Tibial artery (tissue), 4 donors: ENCODE measurements at regions not wholly inside any gene's neighbourhood (a gene's known extent, or its start where the extent isn't known, plus 50 kb on each side); places are given as distances from the start of the nearest gene placed in this dataset.

ENCODE experiments used
- DNase-seq, 2 donors: peaks; one replicate each; pipeline ENCODE4 v3.0.0-alpha.2; 2019
- H3K27ac ChIP-seq, 2 donors: fragments of 200-600 bp; sonication (generic) in 1 of 2; 1 replicate in 1 of 2; 2 replicates in 1 of 2; pipeline ENCODE4 v1.5.1; 2018 to 2019; ENCODE audit warnings: mild to moderate bottlenecking in 1 of 2
- H3K27me3 ChIP-seq, 2 donors: fragments of 200-600 bp; sonication (generic) in 1 of 2; one replicate each; pipeline versions ENCODE4 v1.5.1 to v1.6.0; 2016 to 2019
- H3K36me3 ChIP-seq, 3 donors: fragments of 200-600 bp; sonication (generic) in 2 of 3; one replicate each; pipeline ENCODE4 v1.5.1; 2016 to 2019; ENCODE audit warnings: mild to moderate bottlenecking in 2 of 3
- H3K4me1 ChIP-seq, 4 donors: fragments of 200-600 bp; sonication (generic) in 2 of 4; 1 replicate in 3 of 4; 2 replicates in 1 of 4; pipeline ENCODE4 v1.5.1; 2016 to 2019
- H3K4me3 ChIP-seq, 2 donors: fragments of 200-600 bp; sonication (generic) in 1 of 2; 1 replicate in 1 of 2; 2 replicates in 1 of 2; pipeline ENCODE4 v1.5.1; 2018 to 2019; ENCODE audit warnings: mild to moderate bottlenecking in 2 of 2
- H3K9me3 ChIP-seq, 3 donors: fragments of 200-600 bp; sonication (generic) in 1 of 3; one replicate each; pipeline ENCODE4 v1.5.1; 2016 to 2019
- intact Hi-C: fragments of 100-400 bp; cut with DNase I; formaldehyde crosslinking; loops from one replicate; pipeline ENCODE4 v1.15.0; 2023; ENCODE audit warnings: low total_unique reads
- TF ChIP-seq, protein P1 (sequence below), 2 experiments: fragments of 200-600 bp in 1 of 2; fragments of 450-650 bp in 1 of 2; IDR thresholded peaks; one replicate each; pipeline ENCODE4 v1.5.1; 2017 to 2019; ENCODE audit warnings: antibody characterized with exemption in 2 of 2, mild to moderate bottlenecking in 1 of 2, moderate library complexity in 1 of 2

DNA sequence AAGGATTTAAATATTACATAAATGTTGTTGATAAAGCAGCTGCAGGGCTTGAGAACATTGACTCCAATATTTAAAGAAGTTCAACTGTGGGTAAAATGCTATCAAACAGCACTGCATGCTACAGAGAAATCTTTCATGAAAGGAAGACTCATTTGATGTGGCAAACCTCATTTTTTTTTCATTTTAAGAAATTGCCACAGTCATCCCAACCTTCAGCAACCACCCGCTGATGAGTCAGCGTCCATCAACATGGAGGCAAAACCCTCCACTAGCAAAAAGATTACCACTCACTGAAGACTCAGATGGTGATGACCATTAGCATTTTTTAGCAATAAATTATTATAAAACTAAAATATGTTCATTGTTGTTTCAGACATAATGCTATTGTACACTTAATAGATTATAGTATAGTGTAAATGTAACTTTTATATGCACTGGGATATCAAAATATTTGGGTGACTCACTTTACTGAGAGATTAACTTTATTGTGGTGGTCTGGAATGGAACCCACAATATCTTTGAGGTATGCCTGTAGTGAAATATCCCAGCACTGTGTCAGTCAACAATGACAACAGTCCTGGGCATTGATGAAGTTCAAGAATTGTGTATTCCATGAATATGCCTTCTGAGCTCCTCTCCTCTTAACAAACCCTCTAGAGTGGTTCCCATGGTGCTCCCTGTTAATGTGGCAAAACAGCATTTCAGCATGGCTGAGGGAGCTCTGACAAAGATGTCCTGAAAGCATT, 52.4 kb upstream of the SOX21 start:
- intact Hi-C loops = no loop called here
- Histone ChIP-seq H3K4me3 (no peak overlapping the region), H3K36me3 (no peaks in the 10 kb centered on the region), H3K27ac (no peak overlapping the region), H3K9me3 (no peaks in the 10 kb centered on the region), H3K27me3 (peaks cover 0 to 3% of the 10 kb centered on the region in 2 donors), H3K4me1 (no peaks in the 10 kb centered on the region)
- TF ChIP-seq, protein P1, sequence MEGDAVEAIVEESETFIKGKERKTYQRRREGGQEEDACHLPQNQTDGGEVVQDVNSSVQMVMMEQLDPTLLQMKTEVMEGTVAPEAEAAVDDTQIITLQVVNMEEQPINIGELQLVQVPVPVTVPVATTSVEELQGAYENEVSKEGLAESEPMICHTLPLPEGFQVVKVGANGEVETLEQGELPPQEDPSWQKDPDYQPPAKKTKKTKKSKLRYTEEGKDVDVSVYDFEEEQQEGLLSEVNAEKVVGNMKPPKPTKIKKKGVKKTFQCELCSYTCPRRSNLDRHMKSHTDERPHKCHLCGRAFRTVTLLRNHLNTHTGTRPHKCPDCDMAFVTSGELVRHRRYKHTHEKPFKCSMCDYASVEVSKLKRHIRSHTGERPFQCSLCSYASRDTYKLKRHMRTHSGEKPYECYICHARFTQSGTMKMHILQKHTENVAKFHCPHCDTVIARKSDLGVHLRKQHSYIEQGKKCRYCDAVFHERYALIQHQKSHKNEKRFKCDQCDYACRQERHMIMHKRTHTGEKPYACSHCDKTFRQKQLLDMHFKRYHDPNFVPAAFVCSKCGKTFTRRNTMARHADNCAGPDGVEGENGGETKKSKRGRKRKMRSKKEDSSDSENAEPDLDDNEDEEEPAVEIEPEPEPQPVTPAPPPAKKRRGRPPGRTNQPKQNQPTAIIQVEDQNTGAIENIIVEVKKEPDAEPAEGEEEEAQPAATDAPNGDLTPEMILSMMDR (IDR thresholded peaks at IDR 0.05) = no peak
- DNase-seq = no peak
